ENCODE measurements at regions not wholly inside any gene's neighbourhood (a gene's known extent, or its start where the extent isn't known, plus 50 kb on each side); places are given as distances from the start of the nearest gene placed in this dataset.

DNA sequence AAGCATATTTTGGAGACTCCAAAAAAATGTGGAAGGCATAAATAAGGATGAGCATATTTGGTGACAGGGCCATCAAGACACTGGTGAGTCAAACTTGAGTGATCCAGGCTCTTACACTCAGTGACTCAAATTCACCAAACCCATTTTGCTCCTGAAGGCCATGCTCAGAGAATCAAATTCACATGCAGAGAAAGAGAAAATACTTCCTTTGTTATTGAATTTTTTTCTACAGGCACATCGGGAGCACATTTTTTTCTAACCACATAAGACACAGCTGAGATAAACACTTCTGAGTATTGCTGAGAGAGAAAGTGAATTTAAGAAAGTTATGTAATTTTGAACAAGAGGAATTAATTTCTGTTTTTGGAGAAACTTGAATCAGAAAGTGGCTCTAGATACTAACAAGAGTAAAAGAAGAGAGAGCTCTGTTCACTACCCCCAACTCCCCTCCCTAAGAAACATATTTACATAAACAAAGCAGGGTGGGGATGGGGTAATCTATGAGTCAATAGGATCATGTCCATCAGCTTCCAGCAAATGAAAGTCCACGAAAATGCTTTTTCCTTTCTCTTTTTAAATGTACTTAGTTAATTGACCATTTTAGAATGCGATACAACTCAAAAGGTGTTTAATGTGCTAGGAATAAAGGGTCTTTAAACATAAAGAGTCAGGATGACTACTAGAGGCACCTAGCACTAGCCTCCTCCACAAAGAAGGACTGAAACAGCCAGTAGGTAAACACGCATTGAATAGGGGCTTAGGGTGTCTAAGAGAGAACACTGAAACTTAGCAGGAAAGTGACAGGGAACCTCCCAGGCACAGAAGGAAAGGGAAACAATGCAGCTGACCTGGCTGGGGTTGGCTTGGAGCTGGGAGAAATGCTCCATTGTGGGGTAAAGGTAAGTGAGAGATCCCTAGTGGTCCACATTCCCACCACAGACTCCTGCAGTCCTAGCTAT, 152.3 kb downstream of the KCNE4 start:
- Mint-ChIP-seq H3K9me3 (peaks cover 12% of the 10 kb centered on the region), H3K36me3 (no peaks in the 10 kb centered on the region), H3K4me1 (no peaks in the 10 kb centered on the region), H3K4me3 (no peak overlapping the region), H3K27ac (no peak overlapping the region)
- DNase-seq (ENCODE audit: low spot score in 2 of 2) (no peak), ATAC-seq (no peak)

DNA sequence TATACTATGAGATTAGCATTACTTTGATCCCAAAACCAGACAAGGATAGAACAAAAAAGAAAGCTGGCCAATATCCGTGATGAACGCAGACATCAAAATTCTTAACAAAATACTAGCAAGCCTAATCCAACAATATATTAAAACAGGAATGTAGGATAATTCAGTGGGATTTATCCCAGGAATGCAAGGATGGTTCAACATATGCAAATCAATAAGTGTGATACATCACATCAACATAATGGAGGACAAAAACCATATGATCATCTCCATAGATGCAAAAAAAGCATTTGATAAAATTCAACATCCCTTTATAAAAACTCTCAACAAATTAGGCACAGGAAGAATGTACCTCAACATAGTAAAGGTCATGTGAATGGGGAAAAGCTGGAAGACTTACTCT, 158.5 kb downstream of the KCNE4 start:
- Mint-ChIP-seq H3K36me3 (no peaks in the 10 kb centered on the region), H3K4me1 (no peaks in the 10 kb centered on the region), H3K9me3 (peaks cover 19% of the 10 kb centered on the region), H3K27ac (no peak overlapping the region), H3K4me3 (no peak overlapping the region)
- ATAC-seq (no peak), DNase-seq (ENCODE audit: low spot score in 2 of 2) (no peak)

DNA sequence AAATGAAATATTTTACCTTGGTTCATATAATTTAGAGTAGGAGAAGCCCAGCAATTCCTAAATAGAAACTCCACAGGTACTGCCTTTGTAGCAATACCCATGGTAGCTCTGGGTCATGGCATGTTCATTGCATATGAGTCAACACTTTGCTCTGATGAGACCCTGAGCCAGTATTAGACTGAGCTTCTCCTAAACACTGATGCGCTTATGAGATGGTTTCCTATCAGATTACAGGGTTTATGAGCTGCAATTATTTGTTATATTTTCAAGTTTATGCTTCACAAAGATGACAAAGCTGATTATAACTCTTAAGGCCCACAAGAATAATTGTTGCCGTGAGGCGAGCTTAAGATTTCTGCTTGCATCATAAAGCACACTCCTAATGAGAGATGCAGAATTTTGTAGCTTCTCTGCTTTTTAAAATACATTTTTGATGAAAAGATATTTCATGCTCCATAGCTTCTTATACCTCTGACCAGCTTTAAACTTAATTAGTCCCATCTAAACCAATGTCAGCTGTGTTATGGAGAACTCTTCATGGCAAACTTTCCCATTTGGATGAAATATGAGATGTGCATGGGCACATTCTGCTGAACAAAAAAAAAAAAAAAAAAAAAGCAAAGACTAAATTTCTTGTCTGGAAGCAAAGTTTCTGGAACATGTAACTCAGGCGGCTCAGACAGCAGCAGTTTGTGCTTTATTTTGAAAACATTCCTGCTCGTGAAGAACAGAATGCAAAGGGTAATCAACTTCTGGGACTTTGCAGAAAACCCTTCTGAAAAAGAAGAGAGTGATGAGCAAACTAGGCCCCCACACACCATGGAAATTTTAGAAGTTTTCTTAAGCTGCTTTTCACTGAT, 162.6 kb downstream of the KCNE4 start:
- no peak for ATAC-seq
- no peaks in the 10 kb centered on the region for H3K36me3 Mint-ChIP-seq
- H3K4me3 Mint-ChIP-seq = no peak overlapping the region
- no peak for DNase-seq (ENCODE audit: low spot score in 2 of 2)
- H3K4me1 Mint-ChIP-seq = no peaks in the 10 kb centered on the region
- peaks cover 9% of the 10 kb centered on the region for H3K9me3 Mint-ChIP-seq
- H3K27ac Mint-ChIP-seq = no peak overlapping the region

DNA sequence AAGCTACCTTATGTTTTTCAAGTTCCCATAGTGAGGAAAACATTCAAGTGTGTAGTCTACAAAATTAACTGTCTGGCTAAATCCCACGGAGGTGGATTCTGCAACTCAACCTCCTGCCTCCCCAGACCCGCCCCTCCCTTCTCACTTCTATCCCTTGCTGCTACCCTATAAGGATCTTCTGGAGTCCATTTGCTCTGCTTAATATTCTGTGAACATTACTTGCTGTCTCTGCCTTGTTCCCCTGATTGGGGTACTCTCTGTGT, 163.2 kb downstream of the KCNE4 start:
- Mint-ChIP-seq H3K4me3 (no peak overlapping the region), H3K36me3 (no peaks in the 10 kb centered on the region), H3K4me1 (no peaks in the 10 kb centered on the region), H3K9me3 (peaks cover 5% of the 10 kb centered on the region), H3K27ac (no peak overlapping the region)
- DNase-seq (ENCODE audit: low spot score in 2 of 2) = no peak
- ATAC-seq = no peak

DNA sequence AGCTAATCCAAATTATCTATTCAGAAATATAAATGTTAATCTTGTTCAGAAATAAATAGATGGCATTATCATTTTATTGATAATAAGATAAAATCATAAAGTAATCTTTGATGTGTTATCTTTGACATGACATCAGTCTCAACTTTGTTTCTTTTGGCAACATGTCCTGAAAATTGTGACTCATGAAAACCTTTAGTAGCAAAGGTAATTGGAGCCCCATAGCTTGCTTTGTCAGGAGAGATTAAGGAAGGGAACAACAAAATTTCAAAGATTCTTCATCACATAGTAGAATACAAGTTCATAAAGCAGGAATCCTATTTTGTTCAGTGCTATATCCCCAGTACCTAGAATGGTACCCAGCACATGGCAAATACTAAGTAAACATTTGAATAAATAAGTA, 165.4 kb downstream of the KCNE4 start:
- Mint-ChIP-seq H3K9me3 (peaks cover 2% of the 10 kb centered on the region), H3K36me3 (no peaks in the 10 kb centered on the region), H3K4me3 (no peak overlapping the region), H3K27ac (no peak overlapping the region), H3K4me1 (no peaks in the 10 kb centered on the region)
- ATAC-seq = no peak
- DNase-seq (ENCODE audit: low spot score in 2 of 2) = no peak

DNA sequence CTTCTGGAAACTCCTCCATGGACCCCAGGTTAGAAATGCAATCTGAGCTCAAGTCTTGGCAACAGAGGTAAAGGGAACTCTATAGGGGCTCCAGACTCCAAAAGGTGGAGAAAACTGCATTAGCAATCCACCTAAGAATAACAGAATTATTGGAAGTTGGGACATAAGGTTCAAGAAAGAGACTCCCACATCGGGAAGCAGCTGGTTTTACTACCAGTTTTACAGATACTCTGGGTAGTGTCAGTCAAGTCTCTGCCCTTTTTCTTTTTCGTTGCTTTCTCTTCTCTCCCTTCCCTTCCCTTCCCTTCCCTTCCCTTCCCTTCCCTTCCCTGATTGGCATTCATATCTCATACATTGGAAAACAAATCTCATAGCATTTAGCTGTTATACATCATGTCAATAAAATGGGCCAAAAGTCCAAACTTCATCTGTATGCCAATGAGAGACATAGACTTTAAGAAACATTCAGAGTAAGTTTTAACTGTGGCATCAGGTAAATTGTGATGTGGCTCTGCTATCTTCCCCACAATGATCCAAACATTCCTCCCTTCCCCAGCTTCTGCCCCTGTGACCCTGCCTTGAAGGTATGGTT, 166.7 kb downstream of the KCNE4 start:
- Mint-ChIP-seq H3K36me3 (no peaks in the 10 kb centered on the region), H3K4me3 (no peak overlapping the region), H3K9me3 (peaks cover 2% of the 10 kb centered on the region), H3K27ac (no peak overlapping the region), H3K4me1 (no peaks in the 10 kb centered on the region)
- DNase-seq (ENCODE audit: low spot score in 2 of 2) (no peak), ATAC-seq (no peak)

DNA sequence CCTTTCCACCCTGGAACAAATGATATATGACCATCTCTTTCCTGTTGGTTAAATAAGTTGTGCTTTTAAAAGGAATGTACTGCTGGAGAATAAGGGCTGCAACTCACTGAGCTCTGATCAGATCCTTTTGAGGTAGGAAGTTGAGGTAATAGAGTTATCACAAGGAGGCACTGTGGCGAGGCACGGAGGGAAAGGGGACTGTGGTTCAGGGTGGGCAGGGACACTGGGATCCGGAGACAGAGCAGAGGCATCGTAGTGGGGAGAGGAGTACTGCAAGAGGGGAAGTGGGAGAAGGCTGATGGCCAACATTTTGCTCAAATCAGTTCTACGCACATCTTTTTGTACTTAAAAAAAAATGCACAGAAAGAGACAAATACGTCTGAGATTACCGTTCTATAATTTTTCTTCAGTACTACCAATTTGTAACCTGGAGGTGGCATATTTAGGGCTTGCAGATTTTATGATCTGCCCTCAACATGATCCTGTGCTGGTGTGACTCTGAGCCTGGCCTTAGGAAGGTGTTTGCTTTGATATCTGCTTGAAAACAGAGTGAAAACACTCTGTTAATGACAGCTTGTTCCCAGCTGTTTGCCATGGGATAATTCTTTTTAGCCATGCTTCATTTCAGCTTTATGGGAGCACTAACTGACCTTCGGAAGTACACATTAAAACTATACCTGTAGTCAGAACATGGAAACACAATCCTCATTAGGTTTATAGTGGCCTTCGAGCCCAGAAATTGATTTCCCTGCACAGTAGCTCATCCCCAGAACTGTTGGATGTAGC, 168.1 kb downstream of the KCNE4 start:
- H3K36me3 Mint-ChIP-seq = no peaks in the 10 kb centered on the region
- H3K4me1 Mint-ChIP-seq = no peaks in the 10 kb centered on the region
- H3K27ac Mint-ChIP-seq = no peak overlapping the region
- no peak overlapping the region for H3K4me3 Mint-ChIP-seq
- DNase-seq (ENCODE audit: low spot score in 2 of 2) (no peak), ATAC-seq (no peak)
- H3K9me3 Mint-ChIP-seq = peaks cover 2% of the 10 kb centered on the region

DNA sequence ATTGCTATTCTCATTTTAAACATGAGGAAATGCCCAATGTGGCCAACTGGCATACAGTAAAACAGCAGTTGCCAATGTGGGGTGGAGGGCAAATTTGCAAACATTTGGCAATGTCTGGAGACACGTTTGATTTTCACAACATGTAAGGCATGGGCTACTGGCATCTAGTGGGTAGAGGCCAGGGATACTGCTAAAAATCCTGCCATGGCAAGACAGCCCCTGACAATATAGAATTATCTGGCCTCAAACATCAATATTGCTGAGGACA, 168.6 kb downstream of the KCNE4 start:
- DNase-seq (ENCODE audit: low spot score in 2 of 2) (no peak), ATAC-seq (no peak)
- Mint-ChIP-seq H3K4me1 (no peaks in the 10 kb centered on the region), H3K27ac (no peak overlapping the region), H3K36me3 (no peaks in the 10 kb centered on the region), H3K4me3 (no peak overlapping the region), H3K9me3 (no peaks in the 10 kb centered on the region)

DNA sequence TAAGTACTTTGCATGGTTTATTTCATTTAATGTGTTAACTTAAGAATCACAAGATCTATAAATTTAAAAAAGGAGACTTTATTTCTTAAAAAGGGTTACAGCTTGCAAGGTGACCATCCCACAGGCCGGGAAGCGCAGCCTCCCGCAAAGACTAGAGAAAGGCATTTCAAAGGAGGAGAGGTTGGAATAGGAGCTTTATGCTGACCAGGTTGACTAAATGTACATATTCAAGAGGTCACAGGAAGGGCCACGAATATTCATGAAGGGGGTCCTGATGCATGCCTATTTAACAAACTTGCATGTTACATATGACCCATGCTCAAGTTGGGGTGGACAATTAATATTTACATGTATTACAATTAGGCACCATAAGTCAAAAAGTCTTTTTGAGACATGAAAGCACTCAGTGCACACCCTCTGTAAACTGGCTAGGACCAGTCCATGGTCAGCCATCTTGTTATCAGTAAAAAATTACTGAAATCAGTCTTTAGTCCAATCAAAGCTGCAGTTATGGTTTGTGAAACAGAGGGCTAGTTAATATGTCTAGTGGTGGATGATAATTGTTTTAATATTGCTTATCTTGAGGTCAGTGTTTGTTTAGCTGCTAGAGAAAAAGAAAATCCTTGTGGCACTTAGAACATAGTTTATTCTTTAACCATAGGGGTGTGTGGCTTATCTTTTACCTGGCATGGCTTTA, 169.3 kb downstream of the KCNE4 start:
- DNase-seq (ENCODE audit: low spot score in 2 of 2) (no peak), ATAC-seq (no peak)
- peaks cover 1% of the 10 kb centered on the region for H3K9me3 Mint-ChIP-seq
- no peaks in the 10 kb centered on the region for H3K36me3 Mint-ChIP-seq
- H3K27ac Mint-ChIP-seq = no peak overlapping the region
- no peak overlapping the region for H3K4me3 Mint-ChIP-seq
- no peaks in the 10 kb centered on the region for H3K4me1 Mint-ChIP-seq

DNA sequence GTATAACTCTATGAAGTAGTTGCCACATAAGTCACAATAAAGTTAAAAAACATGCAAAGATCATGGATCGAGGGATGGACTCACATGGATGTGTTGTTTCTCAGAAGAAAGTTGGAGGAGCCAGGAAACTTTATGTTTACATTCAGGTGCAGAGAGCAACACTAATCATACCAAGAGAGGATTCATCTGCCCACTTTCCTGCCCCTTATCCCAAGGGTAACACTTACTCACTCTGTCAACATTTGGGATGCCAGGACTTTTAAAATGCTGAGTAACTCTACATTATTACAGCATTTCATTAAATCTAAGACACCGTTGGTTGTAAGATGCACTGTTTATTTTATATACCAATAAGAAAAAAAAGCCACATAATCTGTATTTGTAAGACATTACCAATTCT, 170.4 kb downstream of the KCNE4 start:
- Mint-ChIP-seq H3K4me3 (no peak overlapping the region), H3K9me3 (peaks cover 2% of the 10 kb centered on the region), H3K4me1 (no peaks in the 10 kb centered on the region), H3K36me3 (no peaks in the 10 kb centered on the region), H3K27ac (no peak overlapping the region)
- ATAC-seq (no peak), DNase-seq (ENCODE audit: low spot score in 2 of 2) (no peak)

DNA sequence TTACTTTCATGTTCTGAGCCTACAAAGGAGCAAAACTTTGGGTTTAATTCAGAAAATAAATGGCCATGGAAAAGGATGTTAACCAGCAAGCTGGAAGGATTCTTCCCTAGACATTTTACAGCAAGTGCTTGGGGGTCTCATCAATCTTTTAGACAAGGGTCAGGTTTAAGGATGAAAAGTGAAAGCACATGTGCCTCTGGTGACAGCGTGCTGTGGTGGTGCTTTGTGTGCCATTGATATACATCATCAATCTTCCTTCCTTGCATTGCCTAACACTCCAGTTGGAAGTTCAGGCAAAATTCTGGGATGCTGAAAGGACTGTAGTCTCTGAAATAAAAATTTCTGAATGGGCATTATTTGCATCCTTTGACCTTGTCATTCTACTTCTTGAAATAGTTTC, 171.2 kb downstream of the KCNE4 start:
- Mint-ChIP-seq H3K4me3 (no peak overlapping the region), H3K27ac (no peak overlapping the region), H3K36me3 (no peaks in the 10 kb centered on the region), H3K4me1 (no peaks in the 10 kb centered on the region), H3K9me3 (peaks cover 2% of the 10 kb centered on the region)
- DNase-seq (ENCODE audit: low spot score in 2 of 2) (no peak), ATAC-seq (no peak)

DNA sequence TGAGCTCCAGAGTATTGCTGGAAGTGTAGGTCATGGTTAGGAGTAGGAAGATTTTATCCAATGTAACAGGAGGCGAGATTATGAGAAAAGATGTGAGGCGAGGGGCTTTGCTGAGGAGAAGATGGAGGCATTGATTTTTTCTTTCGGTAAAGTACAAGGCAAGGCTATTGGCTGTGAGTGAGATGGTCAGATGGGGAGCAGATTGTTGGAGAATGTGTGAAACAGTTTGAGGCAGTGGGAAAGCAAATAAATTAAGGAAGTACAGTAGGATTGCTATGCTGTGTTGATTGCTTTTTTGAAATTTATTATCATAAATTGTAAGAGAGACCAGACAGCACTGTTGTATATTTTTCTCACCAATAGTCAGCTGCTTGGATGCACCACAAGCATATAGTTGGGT, 173.3 kb downstream of the KCNE4 start:
- Mint-ChIP-seq H3K4me1 (no peaks in the 10 kb centered on the region), H3K36me3 (no peaks in the 10 kb centered on the region), H3K27ac (no peak overlapping the region), H3K9me3 (peaks cover 2% of the 10 kb centered on the region), H3K4me3 (no peak overlapping the region)
- DNase-seq (ENCODE audit: low spot score in 2 of 2) (no peak), ATAC-seq (no peak)

DNA sequence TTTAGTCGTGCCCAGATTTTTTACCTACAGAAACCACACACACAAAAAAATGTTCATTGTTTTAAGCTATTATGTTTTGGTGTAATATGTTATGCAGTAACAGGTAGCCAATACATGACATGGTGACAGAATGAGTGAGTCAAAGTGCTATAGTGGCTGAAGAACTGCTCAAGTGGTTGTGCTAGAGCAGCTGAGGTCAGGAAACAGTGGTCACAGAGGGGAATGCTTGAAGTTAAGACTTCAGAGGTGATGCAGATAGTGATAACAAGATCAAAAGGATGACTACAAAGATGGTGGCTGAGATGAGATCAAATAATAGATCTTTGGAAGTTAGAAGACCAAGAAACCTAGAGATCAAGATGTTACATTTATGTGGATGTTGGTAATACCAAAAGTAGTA, 174.3 kb downstream of the KCNE4 start:
- H3K36me3 Mint-ChIP-seq = no peaks in the 10 kb centered on the region
- no peaks in the 10 kb centered on the region for H3K4me1 Mint-ChIP-seq
- H3K9me3 Mint-ChIP-seq = peaks cover 5% of the 10 kb centered on the region
- H3K4me3 Mint-ChIP-seq = no peak overlapping the region
- DNase-seq (ENCODE audit: low spot score in 2 of 2) = no peak
- no peak for ATAC-seq
- no peak overlapping the region for H3K27ac Mint-ChIP-seq

DNA sequence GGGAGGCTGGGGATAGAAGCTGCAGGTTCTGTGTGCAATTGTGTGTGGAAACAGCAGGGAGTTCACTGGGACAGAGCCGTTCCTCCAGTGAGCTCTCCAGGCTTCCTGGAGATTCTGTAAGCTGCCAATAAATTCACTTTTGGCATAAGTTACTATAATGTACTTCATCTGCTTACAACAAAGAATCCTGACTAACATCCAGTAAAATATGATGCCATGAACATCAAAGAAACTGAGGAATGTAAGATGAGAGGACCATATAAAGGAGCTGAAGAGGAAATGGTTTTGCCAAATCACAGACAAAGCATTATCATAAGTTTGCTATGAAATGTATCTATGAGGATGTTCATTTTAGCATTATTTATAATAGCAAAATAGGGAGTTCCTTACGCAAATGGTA, 175.3 kb downstream of the KCNE4 start:
- Mint-ChIP-seq H3K4me1 (no peaks in the 10 kb centered on the region), H3K36me3 (no peaks in the 10 kb centered on the region), H3K4me3 (no peak overlapping the region), H3K27ac (no peak overlapping the region), H3K9me3 (peaks cover 5% of the 10 kb centered on the region)
- DNase-seq (ENCODE audit: low spot score in 2 of 2) (no peak), ATAC-seq (no peak)

DNA sequence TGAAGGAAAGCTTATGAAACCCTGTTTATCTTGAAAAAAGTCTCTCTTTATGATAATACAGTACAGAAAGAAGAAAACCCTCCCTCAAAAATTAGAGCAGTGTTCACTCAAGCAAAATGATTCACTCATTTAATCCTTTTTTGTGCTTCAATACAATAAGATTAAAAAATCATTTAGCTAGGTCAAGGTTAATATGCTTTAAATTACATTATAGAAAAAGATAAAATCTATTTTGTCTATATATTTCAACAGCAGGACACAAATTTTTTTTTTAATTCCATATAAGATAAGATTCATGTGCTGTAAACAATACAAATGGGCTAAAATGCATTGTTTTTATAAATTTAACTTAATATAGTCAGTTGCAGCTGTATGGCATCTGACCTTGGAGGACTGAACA, 176.9 kb downstream of the KCNE4 start:
- Mint-ChIP-seq H3K4me3 (no peak overlapping the region), H3K27ac (no peak overlapping the region), H3K4me1 (no peaks in the 10 kb centered on the region), H3K36me3 (no peaks in the 10 kb centered on the region), H3K9me3 (peaks cover 5% of the 10 kb centered on the region)
- ATAC-seq (no peak), DNase-seq (ENCODE audit: low spot score in 2 of 2) (no peak)
